GM21786 (cell line): ENCODE measurements at regions not wholly inside any gene's neighbourhood (a gene's known extent, or its start where the extent isn't known, plus 50 kb on each side); places are given as distances from the start of the nearest gene placed in this dataset.
A peak's percentile ranks its signal among the peaks of the same experiment; 100 is the strongest.

Experiments
- ATAC-seq: cut with Tn5 transposase; IDR thresholded peaks from one replicate; pipeline ENCODE4 v1.9.1; 2021; ENCODE audit not compliant: unreplicated experiment

GRCh38 chr2:8277921-8278571 is 403.8 kb upstream of the ID2 start:
- peak; percentile 72 for ATAC-seq

- ATAC-seq: no peak
Measured at GRCh38 chr2:8278709-8279354, 403.0 kb upstream of the ID2 start.

- ATAC-seq: no peak
Measured at GRCh38 chr2:8279506-8279905, 402.4 kb upstream of the ID2 start.

- no peak for ATAC-seq
Measured at GRCh38 chr2:8281234-8281633, 400.6 kb upstream of the ID2 start.

GRCh38 chr2:8281950-8282857 is 399.7 kb upstream of the ID2 start:
- ATAC-seq: no peak

- ATAC-seq: no peak
Measured at GRCh38 chr2:8282858-8283252, 399.0 kb upstream of the ID2 start.

- no peak for ATAC-seq
Measured at GRCh38 chr2:8285081-8285480, 396.8 kb upstream of the ID2 start.

GRCh38 chr2:8285898-8286297 is 396.0 kb upstream of the ID2 start:
- ATAC-seq: no peak

- no peak for ATAC-seq
Measured at GRCh38 chr2:8288206-8288605, 393.6 kb upstream of the ID2 start.

- no peak for ATAC-seq
Measured at GRCh38 chr2:8289111-8289510, 392.7 kb upstream of the ID2 start.

GRCh38 chr2:8290771-8291352 is 391.0 kb upstream of the ID2 start:
- no peak for ATAC-seq

- ATAC-seq: no peak
Measured at GRCh38 chr2:8296306-8296705, 385.6 kb upstream of the ID2 start.

- no peak for ATAC-seq
Measured at GRCh38 chr2:8297376-8298231, 384.3 kb upstream of the ID2 start.

- ATAC-seq: no peak
Measured at GRCh38 chr2:8298783-8299182, 383.1 kb upstream of the ID2 start.

- ATAC-seq: no peak
Measured at GRCh38 chr2:8300216-8300615, 381.6 kb upstream of the ID2 start.

- no peak for ATAC-seq
Measured at GRCh38 chr2:8300905-8301304, 381.0 kb upstream of the ID2 start.

GRCh38 chr2:8303322-8303832 is 378.5 kb upstream of the ID2 start:
- ATAC-seq: peak; percentile 67

- no peak for ATAC-seq
Measured at GRCh38 chr2:8304821-8305766, 376.8 kb upstream of the ID2 start.
